CD14-positive monocyte (primary cell): ENCODE measurements at regions not wholly inside any gene's neighbourhood (a gene's known extent, or its start where the extent isn't known, plus 50 kb on each side); places are given as distances from the start of the nearest gene placed in this dataset.

Experiments
- DNase-seq, 3 donors: peaks; one replicate each; pipeline ENCODE4 v3.0.0-alpha.2; 2011 to 2022
- H2AFZ ChIP-seq: 2 replicates; pipeline ENCODE4 v1.6.0; 2012; ENCODE audit warnings: mild to moderate bottlenecking, low read depth, low read length, inconsistent platforms; ENCODE audit not compliant: insufficient read depth, poor library complexity, severe bottlenecking
- H3K27ac ChIP-seq, 2 donors: 1 replicate in 1 of 2; 2 replicates in 1 of 2; pipeline ENCODE4 v1.5.1; 2012 to 2013; ENCODE audit warnings: low read length in 2 of 2, control low read depth in 1 of 2, inconsistent platforms in 1 of 2, low read depth in 1 of 2, mild to moderate bottlenecking in 1 of 2
- H3K27me3 ChIP-seq, 2 donors: one replicate each; pipeline versions ENCODE4 v1.6.0 to v1.6.1; 2011 to 2013; ENCODE audit warnings: low read length in 2 of 2; ENCODE audit not compliant: control insufficient read depth in 2 of 2, insufficient read depth in 2 of 2
- H3K36me3 ChIP-seq, 2 donors: replicated peaks in 1 of 2; 1 replicate in 1 of 2; 2 replicates in 1 of 2; pipeline versions ENCODE4 v1.5.1 to v1.6.1; 2012 to 2013; ENCODE audit warnings: low read length in 2 of 2, control low read depth in 1 of 2, inconsistent platforms in 1 of 2, mild to moderate bottlenecking in 1 of 2; ENCODE audit not compliant: insufficient read depth in 2 of 2, control insufficient read depth in 1 of 2
- H3K4me1 ChIP-seq, 2 donors: 1 replicate in 1 of 2; 2 replicates in 1 of 2; pipeline versions ENCODE4 v1.5.1 to v1.6.1; 2012 to 2013; ENCODE audit warnings: low read length in 2 of 2, control low read depth in 1 of 2, inconsistent platforms in 1 of 2, mild to moderate bottlenecking in 1 of 2, moderate library complexity in 1 of 2; ENCODE audit not compliant: insufficient read depth in 2 of 2, control insufficient read depth in 1 of 2
- H3K4me2 ChIP-seq: replicated peaks from 2 replicates; pipeline ENCODE3; 2012; ENCODE audit warnings: low read length, moderate library complexity, mild to moderate bottlenecking; ENCODE audit not compliant: poor library complexity, severe bottlenecking; ENCODE audit errors: extremely low read depth
- H3K4me3 ChIP-seq, 3 experiments: fragments of 200-600 bp in 1 of 3; sonication (generic) in 1 of 3; replicated peaks in 1 of 3; 1 replicate in 2 of 3; 2 replicates in 1 of 3; pipeline ENCODE4 v1.5.1; 2011 to 2013; ENCODE audit warnings: low read length in 3 of 3, mild to moderate bottlenecking in 3 of 3, control low read depth in 2 of 3, low read depth in 2 of 3, inconsistent platforms in 1 of 3, moderate library complexity in 1 of 3
- H3K79me2 ChIP-seq: 2 replicates; pipeline ENCODE4 v1.6.0; 2012; ENCODE audit warnings: mild to moderate bottlenecking, control low read depth, inconsistent platforms, low read length, moderate library complexity; ENCODE audit not compliant: insufficient read depth
- H3K9ac ChIP-seq: 2 replicates; pipeline ENCODE4 v1.6.0; 2017; ENCODE audit warnings: low read length, mild to moderate bottlenecking; ENCODE audit not compliant: insufficient read depth, poor library complexity, severe bottlenecking
- H3K9me3 ChIP-seq, 2 donors: replicated peaks in 1 of 2; 1 replicate in 1 of 2; 2 replicates in 1 of 2; pipeline versions ENCODE4 v1.5.1 to v1.6.1; 2012 to 2013; ENCODE audit warnings: low read length in 2 of 2, control low read depth in 1 of 2; ENCODE audit not compliant: control insufficient read depth in 1 of 2, insufficient read depth in 1 of 2
- H4K20me1 ChIP-seq: 2 replicates; pipeline ENCODE4 v1.6.0; 2012; ENCODE audit warnings: mild to moderate bottlenecking, low read length, control low read depth, moderate library complexity; ENCODE audit not compliant: insufficient read depth
- H3K27ac Mint-ChIP-seq, 7 donors: one replicate each; pipeline ENCODE4 v1.8.0; 2020; ENCODE audit warnings: mild to moderate bottlenecking in 7 of 7, mixed read lengths in 7 of 7, moderate library complexity in 6 of 7, inconsistent platforms in 2 of 7
- H3K27me3 Mint-ChIP-seq, 3 donors: one replicate each; pipeline ENCODE4 v1.8.0; 2021 to 2022; ENCODE audit warnings: low read depth in 3 of 3, mild to moderate bottlenecking in 3 of 3, mixed read lengths in 3 of 3, moderate library complexity in 3 of 3, inconsistent platforms in 1 of 3
- H3K36me3 Mint-ChIP-seq, 2 donors: one replicate each; pipeline ENCODE4 v1.8.0; 2020; ENCODE audit warnings: mixed read lengths in 2 of 2, inconsistent platforms in 1 of 2, mild to moderate bottlenecking in 1 of 2
- H3K4me1 Mint-ChIP-seq: one replicate; pipeline ENCODE4 v1.8.0; 2020; ENCODE audit warnings: mild to moderate bottlenecking, mixed read lengths
- H3K4me3 Mint-ChIP-seq, 2 donors: one replicate each; pipeline ENCODE4 v1.8.0; 2020; ENCODE audit warnings: mild to moderate bottlenecking in 2 of 2, mixed read lengths in 2 of 2, moderate library complexity in 1 of 2
- H3K9me3 Mint-ChIP-seq, 7 donors: one replicate each; pipeline ENCODE4 v1.8.0; 2020 to 2022; ENCODE audit warnings: mixed read lengths in 7 of 7, mild to moderate bottlenecking in 6 of 7, moderate library complexity in 6 of 7, inconsistent platforms in 2 of 7
- CTCF ChIP-seq: fragments of 200-600 bp; IDR thresholded peaks from one replicate; pipeline ENCODE4 v1.8.0; 2022; ENCODE audit warnings: antibody characterized with exemption, mild to moderate bottlenecking
- WGBS: methylation state at CpG from one replicate; pipeline ENCODE4 v1.1.5; 2013; ENCODE audit warnings: missing lambda C conversion rate; ENCODE audit not compliant: insufficient coverage; 5-methylcytosine and 5-hydroxymethylcytosine counted together
- intact Hi-C, 2 donors: fragments of 100-400 bp; cut with micrococcal nuclease; formaldehyde crosslinking; loops; one replicate each; pipeline versions ENCODE4 v1.15.0 to v1.15.1; 2023

- H3K4me3 ChIP-seq = no peak overlapping the region
- Mint-ChIP-seq H3K4me1 (no peaks in the 10 kb centered on the region), H3K4me3 (no peak overlapping the region), H3K9me3 (peaks cover 0 to 2% (median 0%) of the 10 kb centered on the region in 7 donors), H3K36me3 (no peaks in the 10 kb centered on the region), H3K27me3 (peaks cover 4 to 16% (median 9%) of the 10 kb centered on the region in 3 donors), H3K27ac (no peak overlapping the region)
- no peaks in the 10 kb centered on the region for H3K36me3 ChIP-seq
- H3K27me3 ChIP-seq = no peaks in the 10 kb centered on the region
- H3K27ac ChIP-seq = no peak overlapping the region
- no peaks in the 10 kb centered on the region for H4K20me1 ChIP-seq
- no peaks in the 10 kb centered on the region for H3K4me1 ChIP-seq
- H2AFZ ChIP-seq = no peak overlapping the region
- intact Hi-C loops = no loop called here
- 85% methylated on average over 9 of the region's 9 CpGs for WGBS
- no peak for DNase-seq
- H3K4me2 ChIP-seq = no peak overlapping the region
- no peak for TF ChIP-seq CTCF
- H3K79me2 ChIP-seq = no peaks in the 10 kb centered on the region
- H3K9me3 ChIP-seq = no peaks in the 10 kb centered on the region
- H3K9ac ChIP-seq = no peak overlapping the region
Observed at GRCh38 chr3:44061961-44062360, 179.7 kb upstream of the TOPAZ1 start.

- WGBS = 91% methylated on average over 8 of the region's 10 CpGs
- peak overlapping the region in 1 of 2 donors; percentile 28 for H3K4me3 Mint-ChIP-seq
- no peaks in the 10 kb centered on the region for H3K36me3 ChIP-seq
- H3K9me3 Mint-ChIP-seq = peaks cover 0 to 2% (median 0%) of the 10 kb centered on the region in 7 donors
- no peaks in the 10 kb centered on the region for H3K27me3 ChIP-seq
- H3K4me1 ChIP-seq = no peaks in the 10 kb centered on the region
- no peak overlapping the region for H3K4me2 ChIP-seq
- intact Hi-C loops = no loop called here
- DNase-seq = no peak
- no peak for TF ChIP-seq CTCF
- no peaks in the 10 kb centered on the region for H3K36me3 Mint-ChIP-seq
- H3K4me1 Mint-ChIP-seq = no peaks in the 10 kb centered on the region
- peaks cover 4 to 12% (median 4%) of the 10 kb centered on the region in 3 donors for H3K27me3 Mint-ChIP-seq
- no peak overlapping the region for H3K4me3 ChIP-seq
- H3K9ac ChIP-seq = no peak overlapping the region
- no peak overlapping the region for H2AFZ ChIP-seq
- no peaks in the 10 kb centered on the region for H4K20me1 ChIP-seq
- no peak overlapping the region for H3K27ac ChIP-seq
- H3K27ac Mint-ChIP-seq = no peak overlapping the region
- no peaks in the 10 kb centered on the region for H3K79me2 ChIP-seq
- no peaks in the 10 kb centered on the region for H3K9me3 ChIP-seq
Observed at GRCh38 chr3:44065311-44066094, 176.2 kb upstream of the TOPAZ1 start.
